ENCODE measurements at regions not wholly inside any gene's neighbourhood (a gene's known extent, or its start where the extent isn't known, plus 50 kb on each side); places are given as distances from the start of the nearest gene placed in this dataset.

DNA sequence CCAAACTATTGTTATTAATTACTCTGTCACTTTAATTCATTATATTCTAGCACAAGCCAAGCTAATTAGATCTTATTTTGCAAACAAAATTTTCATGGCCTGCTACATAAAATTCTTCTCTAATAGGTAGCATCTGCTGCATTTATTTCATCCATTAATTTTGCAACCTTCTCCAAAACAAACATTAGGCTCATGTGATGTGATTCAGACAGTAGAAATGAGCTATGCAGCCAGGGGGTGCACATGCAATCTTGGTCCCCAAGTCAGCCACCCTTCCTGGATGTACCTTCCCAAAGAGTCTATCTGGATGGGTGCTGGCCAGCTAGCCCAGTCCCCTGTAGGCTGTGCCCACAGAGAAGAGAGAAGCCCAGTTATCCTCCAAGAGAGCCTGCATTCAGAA lies 242.1 kb upstream of the OSR1 start:
- no peak for DNase-seq (ENCODE audit: low spot score)

GRCh38 chr2:19598971-19599370 lies 240.5 kb upstream of the OSR1 start:
- DNase-seq (ENCODE audit: low spot score) = no peak

GRCh38 chr2:19592197-19592596 lies 233.8 kb upstream of the OSR1 start:
- DNase-seq (ENCODE audit: low spot score) = no peak

GRCh38 chr2:19589791-19590190 lies 231.4 kb upstream of the OSR1 start:
- no peak for DNase-seq (ENCODE audit: low spot score)

DNA sequence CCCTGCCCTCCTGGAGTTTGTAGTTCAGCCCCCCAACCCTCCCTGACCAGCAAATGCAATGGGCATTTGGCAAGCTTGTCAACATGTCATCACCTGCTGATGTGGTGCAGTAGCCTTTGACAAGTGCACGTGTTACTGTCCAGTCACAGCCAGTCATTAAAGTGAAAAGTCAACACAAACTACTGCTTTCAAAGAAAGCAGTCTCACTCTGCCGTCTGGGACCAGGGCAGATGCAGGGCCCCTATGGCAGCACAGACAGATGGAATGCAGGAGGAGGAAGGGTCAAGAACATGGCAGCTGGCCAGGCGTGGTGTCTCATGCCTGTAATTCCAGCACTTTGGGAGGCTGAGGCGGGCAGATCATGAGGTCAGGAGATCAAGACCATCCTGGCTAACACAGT lies 222.4 kb upstream of the OSR1 start:
- DNase-seq (ENCODE audit: low spot score) = no peak

GRCh38 chr2:19580264-19580663 lies 221.8 kb upstream of the OSR1 start:
- no peak for DNase-seq (ENCODE audit: low spot score)

GRCh38 chr2:19579461-19579860 lies 221.0 kb upstream of the OSR1 start:
- DNase-seq (ENCODE audit: low spot score) = no peak

GRCh38 chr2:19577723-19578122 lies 219.3 kb upstream of the OSR1 start:
- no peak for DNase-seq (ENCODE audit: low spot score)

DNA sequence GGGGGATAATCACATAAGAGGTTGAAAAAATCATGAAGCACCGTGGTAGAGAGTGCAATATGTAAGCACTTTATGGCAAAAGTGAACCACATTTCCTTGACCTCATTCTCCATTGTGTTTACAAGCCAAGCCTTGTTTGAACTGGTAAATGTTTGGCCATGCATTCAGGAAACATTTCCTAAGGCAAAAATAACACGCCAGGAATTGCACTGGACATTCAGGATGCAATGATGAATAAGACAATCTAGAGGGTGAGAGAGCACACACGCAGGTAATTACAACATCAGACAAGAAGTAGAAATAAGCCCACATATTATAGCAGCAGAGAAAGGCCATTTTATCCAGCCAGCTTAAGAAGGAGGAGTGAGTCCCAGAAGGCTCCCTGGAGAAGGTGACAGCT lies 218.0 kb upstream of the OSR1 start:
- no peak for DNase-seq (ENCODE audit: low spot score)

- DNase-seq (ENCODE audit: low spot score) = no peak
Measured at GRCh38 chr2:19575641-19576040, 217.2 kb upstream of the OSR1 start.

DNA sequence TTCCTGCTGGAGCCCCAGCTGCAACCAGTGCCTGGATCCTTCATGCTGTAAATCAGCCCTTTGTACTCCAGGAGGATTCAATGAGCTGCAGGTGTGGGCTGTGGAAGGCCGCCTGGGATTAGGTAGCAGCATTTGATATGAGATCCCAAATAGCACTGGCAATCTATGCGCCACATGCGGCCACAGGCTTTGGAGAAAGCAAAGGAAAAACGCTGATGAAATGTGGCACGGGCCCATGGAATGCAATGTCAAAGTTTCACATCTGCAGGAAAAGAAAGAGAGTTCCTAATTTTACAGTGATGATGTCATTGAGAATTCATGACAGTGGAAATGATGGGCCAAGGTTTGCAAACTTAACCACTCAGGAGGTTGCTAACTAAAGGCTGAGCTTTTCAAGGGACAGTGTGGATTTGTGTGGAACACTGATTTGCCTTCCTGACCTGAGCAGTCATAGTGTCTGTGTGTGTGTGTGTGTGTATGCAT lies 216.4 kb upstream of the OSR1 start:
- DNase-seq (ENCODE audit: low spot score) = no peak

- DNase-seq (ENCODE audit: low spot score) = no peak
Measured at GRCh38 chr2:19573784-19574183, 215.4 kb upstream of the OSR1 start.

- no peak for DNase-seq (ENCODE audit: low spot score)
Measured at GRCh38 chr2:19571773-19572172, 213.3 kb upstream of the OSR1 start.

- DNase-seq (ENCODE audit: low spot score) = no peak
Measured at GRCh38 chr2:19569300-19569791, 210.9 kb upstream of the OSR1 start.

GRCh38 chr2:19568809-19569208 lies 210.4 kb upstream of the OSR1 start:
- no peak for DNase-seq (ENCODE audit: low spot score)

DNA sequence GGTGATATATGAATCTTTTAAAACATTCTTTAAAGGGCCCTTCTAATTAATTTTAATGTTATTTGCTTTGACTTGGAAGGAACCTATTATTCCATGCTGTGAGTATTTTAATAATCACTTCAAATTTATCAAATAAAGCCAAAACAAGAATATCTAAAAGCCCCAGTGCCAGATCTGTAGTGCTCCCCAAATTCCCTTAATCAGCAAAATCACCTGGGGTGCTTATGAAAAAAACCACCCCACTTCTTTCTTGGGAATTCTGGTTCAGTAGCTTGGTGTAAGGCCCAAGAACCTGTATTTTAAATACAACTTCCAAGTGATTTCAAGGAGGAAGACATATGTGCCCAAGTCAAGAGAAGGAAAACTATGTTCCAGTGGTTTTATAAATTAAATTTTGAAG lies 202.4 kb upstream of the OSR1 start:
- no peak for DNase-seq (ENCODE audit: low spot score)

DNA sequence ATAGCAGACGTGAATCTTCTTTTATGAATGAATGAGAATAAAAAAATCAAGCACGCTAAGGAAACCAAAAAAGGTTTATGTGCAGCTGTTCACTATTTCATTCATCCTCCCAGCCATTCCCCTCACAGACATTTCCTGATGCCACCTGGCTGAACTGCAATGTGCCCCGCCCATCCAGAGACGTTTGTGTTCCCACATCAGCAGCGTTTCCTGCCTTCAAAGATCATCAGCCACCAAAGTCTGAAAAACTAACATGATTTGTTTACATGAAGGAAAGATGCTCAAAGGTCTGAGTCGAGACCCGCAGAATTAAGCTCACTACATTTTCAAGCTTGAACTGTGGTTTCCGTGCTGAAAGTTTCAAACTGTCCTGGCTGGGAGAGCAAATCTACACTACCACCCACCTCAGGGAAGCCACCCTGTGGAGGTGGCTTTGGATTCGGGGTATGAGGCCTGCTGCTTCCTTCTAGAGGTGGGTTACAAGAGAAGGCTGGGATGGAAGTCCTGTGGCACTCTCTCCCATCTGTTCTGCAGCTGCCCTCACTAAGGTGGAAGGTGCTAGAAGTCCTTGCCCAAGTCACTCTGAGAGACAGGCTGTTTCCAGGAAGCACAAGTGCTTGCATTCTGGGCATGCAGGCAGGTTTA lies 201.3 kb upstream of the OSR1 start:
- no peak for DNase-seq (ENCODE audit: low spot score)

DNA sequence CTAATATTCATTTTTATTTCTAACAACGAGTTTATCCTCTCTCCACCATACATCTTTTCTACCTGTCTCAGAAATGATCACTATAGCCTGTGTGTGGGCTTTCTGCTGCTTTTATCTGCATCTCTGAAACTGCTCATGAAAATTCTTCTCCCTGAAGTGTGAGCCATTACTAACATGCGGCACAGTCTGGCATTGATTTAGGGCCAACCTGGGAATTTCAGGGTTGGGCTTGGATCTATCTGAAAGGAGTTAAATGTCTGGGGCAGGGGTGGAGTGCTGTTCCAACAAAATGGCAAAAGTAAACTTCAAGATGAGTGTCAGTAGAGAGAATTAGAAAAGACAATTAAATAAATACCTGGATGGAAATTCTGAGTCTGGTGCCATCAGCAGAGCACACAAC lies 198.2 kb upstream of the OSR1 start:
- no peak for DNase-seq (ENCODE audit: low spot score)

GRCh38 chr2:19554520-19554919 lies 196.1 kb upstream of the OSR1 start:
- no peak for DNase-seq (ENCODE audit: low spot score)

- no peak for DNase-seq (ENCODE audit: low spot score)
Measured at GRCh38 chr2:19552270-19552669, 193.8 kb upstream of the OSR1 start.

DNA sequence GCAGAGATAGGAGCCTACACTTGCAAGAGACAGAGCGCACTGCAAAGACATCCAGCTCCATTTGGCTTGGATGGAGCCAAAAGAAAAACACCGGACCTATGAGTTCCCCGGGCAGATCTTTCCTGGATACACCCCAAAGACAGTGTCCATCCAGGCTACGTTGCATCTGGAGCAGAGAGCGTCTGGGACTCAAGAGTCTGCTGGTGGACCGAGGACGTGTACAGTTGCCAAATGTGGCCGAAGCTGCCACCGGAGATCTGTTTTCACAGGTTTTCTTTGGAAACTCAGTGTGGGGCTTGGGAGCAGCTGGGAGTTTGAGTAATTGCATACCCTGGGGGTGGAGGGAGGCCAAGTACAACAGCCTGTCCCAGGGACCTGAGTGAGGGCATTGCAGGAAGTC lies 192.3 kb upstream of the OSR1 start:
- DNase-seq (ENCODE audit: low spot score) = no peak

- no peak for DNase-seq (ENCODE audit: low spot score)
Measured at GRCh38 chr2:19549821-19550220, 191.4 kb upstream of the OSR1 start.

DNA sequence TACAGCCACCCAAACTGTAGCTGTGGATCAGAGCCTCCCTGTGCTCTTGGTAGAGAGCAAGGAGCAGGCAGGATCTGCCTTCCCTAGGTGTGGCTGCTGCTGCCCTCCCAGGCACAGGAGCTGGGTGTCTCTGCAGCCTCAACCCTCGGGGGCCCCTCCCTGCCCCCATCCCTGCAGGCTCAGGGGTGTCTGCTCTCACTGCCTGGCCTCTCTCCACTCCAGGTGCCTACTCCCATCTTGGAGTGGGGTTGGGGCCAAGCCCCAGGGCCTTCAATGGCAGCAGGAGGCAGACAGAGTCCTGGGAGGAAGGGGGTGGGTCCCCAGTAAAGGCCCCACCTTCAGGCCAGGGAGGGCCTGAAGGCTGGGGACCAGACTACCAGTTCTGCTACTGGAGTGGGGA lies 189.7 kb upstream of the OSR1 start:
- no peak for DNase-seq (ENCODE audit: low spot score)

DNA sequence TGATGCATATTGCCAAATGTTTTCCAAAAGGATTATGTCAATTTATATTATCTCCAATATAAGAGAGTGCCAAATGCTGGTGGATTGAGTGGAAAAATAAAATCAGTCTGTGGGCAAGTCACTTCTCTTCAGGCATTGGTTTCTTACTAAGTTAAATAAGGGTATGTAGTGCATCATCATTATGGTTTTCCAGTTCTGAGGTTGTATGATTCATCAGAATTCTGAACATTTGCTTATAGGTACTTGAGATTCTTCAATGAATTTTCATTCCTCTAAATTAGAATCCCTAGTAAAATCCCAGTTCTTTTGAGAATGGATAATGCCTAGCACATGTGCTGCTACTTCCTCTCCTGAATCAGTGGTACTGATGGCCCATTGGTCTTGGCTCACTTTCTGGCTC lies 188.9 kb upstream of the OSR1 start:
- DNase-seq (ENCODE audit: low spot score) = no peak

All from activated CD4-positive, alpha-beta T cell treated with anti-CD3 and anti-CD28 coated beads, Interleukin-2, Interleukin-4, amounts not matched to agents 100 ng/mL and 50 ng/mL, durations not matched to agents 16 hours and 8 hours (primary cell).